Stimulated activated CD4-positive, alpha-beta T cell treated with anti-CD3 and anti-CD28 coated beads, TNF-alpha, amount 100 ng/mL, for 24 hours (primary cell): ENCODE measurements at regions not wholly inside any gene's neighbourhood (a gene's known extent, or its start where the extent isn't known, plus 50 kb on each side); places are given as distances from the start of the nearest gene placed in this dataset.

ENCODE experiments used
- DNase-seq, 3 experiments: peaks; one replicate each; pipeline ENCODE4 v3.0.0-alpha.2; 2020; ENCODE audit warnings: low read depth in 3 of 3

DNA sequence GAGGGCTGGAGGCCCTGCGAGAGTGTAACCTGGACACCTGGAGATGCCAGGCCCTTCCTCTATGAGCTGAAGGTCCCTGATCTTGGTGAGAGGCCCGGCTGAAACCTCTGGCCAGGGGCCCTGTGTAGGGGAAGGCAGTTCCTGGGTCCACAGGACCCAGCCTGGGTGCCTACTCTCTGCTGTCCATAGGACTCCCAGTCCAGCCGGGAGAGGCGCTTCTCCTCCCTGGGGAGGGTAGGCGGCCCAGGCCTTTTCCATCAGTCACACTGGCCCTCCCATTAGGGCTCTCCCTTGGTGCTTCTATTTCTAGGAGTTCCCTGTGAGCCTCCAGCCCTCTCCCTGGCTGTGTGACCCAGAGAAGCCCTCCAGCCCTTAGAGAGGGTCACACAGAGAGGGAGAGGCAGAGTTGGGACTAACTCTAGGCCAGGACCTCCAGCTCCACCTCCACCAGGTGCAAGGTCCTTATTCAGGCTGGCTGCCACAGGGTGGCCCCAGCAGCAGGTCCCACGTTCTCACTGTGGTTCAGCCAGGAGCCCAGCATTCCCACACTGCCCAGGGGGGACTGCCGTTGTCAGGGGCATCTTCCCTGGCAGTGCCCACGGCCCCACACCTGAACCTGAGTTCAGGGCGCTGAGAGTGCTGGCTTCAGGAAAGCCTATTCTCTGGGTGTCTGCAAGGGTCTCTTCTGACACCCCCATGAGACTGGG is 146.8 kb downstream of the SMAD6 start:
- DNase-seq = no peak

- DNase-seq = no peak
These were observed 147.3 kb downstream of the SMAD6 start for GRCh38 chr15:66849393-66849745.

- DNase-seq = no peak
These were observed 147.7 kb downstream of the SMAD6 start for GRCh38 chr15:66849746-66850077.

GRCh38 chr15:66850078-66850991 is 148.3 kb downstream of the SMAD6 start:
- no peak for DNase-seq

DNA sequence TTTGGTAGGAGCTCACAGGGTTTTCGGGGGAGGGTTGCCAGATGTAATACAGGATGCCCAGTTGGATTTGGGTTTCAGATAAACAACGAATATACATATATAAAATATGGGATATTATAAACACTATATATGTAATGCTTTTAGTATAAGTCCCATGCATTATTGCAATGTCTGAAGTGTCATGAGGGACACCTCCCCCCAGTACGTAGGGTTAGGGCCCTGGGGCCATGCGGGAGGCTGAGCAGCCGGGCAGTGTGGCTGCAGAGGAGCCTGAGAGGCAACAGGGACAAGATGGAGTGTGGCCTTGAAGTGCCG is 148.9 kb downstream of the SMAD6 start:
- no peak for DNase-seq

GRCh38 chr15:66851311-66852063 is 149.5 kb downstream of the SMAD6 start:
- DNase-seq = peak; percentile 56 to 79 (median 62)

GRCh38 chr15:66852064-66852905 is 150.2 kb downstream of the SMAD6 start:
- DNase-seq = no peak

- DNase-seq = no peak
These were observed 152.3 kb downstream of the SMAD6 start for GRCh38 chr15:66854012-66854965.

DNA sequence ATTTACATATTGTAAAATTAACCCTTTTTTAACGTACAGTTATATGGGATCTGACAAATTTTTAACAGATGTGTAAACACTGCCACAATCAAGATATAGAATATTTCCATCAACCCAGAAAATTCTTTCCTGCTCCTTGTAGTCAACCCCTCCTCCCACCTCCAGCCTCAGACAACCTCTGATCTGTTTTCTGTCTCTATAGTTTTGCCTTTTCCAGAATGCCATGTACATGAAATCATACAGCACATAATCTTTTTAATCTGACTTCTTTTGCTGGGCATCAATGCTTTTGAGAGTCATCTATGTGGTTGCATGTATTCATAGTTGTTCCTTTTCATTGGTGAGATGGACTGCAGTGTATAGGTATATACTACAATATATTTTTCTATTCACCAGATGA is 153.0 kb downstream of the SMAD6 start:
- DNase-seq = no peak

- no peak for DNase-seq
These were observed 155.7 kb downstream of the SMAD6 start for GRCh38 chr15:66857694-66858093.

DNA sequence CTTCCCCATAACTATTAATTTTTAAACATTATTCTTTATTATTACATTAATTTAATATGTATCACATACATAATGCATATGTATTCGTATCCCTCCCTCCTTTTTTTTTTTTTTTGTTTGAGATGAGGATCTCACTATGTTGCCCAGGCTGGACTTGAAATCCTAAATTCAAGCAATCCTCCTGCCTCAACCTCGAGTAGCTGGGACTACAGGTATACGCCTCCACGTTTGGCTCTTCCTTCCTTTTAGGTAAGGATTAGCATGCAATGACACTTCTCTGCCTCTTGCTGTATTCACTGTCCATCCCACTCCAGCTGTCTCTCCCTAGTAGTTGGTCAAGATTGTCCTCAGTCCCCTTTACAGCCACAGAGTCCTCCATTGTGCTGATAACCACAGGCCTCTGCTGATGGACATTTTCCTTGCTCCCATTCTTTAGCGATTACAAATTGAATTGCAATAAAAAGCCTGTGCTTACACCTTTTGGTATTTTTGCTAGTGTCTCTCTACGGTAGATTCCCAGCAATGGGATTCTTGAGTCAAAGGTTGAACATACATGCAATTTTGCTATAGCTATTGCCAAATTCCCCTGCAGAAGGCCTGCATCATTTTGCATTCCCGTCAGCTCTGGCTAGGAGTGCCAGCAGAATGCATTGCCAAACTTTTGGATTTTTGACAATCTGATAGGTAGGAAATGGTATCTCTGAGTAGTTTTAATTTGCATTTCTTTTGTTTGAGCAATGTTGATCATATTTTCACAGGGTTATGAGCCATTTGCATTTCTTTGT is 156.6 kb downstream of the SMAD6 start:
- no peak for DNase-seq

GRCh38 chr15:66859688-66860253 is 157.7 kb downstream of the SMAD6 start:
- DNase-seq = no peak

- no peak for DNase-seq
These were observed 158.8 kb downstream of the SMAD6 start for GRCh38 chr15:66860844-66861243.

DNA sequence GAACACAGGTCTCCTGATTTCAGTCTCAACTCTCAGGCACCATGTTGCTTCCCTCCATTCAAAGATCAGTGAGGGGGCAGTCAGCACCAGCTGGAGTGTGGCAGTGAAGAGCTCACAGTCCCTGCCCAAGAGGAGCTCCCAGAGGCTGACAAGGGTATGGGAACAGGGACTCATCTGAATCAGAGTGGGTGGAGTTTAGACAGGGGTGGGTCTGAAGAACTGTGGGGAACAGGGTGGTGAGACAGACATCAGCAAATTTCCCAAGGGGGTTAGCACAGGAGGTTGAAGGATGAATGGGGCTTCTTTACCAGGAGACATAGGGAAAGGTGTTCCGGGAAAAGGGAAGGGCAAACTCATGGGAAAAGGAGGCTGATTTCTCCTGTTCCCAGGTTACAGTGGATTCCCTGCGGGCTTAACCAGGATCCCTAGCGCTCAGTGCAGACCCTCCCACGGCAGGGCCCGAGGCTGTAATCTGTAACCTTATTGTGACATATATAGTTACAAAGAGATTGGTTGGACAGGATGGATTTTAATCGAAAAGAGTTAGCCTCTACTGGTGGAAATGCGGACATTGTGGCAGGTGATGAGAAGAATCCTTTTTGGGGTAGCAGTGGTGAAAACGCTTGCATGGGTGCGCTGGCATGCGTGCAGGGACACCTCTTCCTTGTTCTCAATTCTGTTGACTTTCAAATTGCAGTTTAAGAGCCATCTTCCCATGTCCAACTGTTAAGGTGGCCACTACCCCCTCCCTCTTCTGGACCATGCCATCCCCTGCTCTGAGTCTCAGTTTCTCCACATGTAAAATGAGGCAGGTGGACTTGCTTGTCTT is 160.3 kb downstream of the SMAD6 start:
- DNase-seq = no peak

DNA sequence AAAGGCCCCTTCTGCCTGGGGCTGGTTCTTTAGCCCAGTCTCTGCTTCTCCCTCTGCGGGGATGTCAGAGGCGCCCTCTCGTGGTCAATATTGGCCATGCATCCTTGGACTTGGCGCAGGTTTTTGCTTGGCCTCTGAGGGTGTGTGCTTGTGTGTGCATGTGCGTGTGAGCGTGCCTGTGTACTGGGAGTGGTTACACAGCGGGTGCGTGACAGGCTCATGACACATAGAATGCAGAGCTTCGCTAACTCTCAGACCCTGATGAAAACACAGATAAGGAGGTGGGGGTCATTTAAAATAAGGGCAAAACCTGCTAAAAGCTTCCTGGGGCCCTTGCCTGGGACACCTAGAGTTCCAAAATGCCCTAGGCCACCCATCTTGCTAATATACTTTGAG is 160.9 kb downstream of the SMAD6 start:
- DNase-seq = peak; percentile 51 to 74 (median 57)

DNA sequence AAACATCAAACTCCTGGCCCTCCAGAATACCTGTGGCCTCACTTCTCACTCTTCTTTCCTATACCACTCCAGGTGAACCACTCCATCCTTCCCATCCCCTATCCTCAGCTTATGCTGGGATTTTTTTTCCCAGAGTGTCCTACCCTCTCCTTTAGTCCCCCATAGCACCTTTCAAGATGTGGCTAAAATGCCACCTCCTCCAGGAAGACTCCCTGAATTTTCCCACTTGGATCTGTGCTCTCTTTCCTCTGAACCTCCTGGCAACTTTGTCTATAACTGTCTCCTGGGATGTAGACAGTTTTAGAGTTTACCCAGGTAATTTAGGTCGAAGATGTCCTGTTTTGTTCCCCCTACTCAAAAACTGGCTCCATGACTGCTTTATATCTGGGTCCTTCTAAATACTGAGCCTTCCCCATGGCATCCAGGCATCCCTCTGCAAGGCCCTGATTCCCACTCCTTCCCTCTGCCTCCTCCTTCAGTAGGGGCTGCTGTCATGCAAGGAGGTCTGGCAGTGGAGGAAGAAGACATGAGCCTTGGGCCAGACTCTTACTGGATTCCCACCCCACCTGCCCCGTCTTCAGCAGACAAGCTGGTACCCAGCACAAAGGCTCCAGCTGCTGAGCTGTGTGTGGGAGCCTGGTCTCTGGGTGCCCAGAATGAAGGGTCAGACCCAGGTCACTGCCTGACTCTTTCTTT is 161.5 kb downstream of the SMAD6 start:
- DNase-seq = no peak

GRCh38 chr15:66864086-66864830 is 162.2 kb downstream of the SMAD6 start:
- DNase-seq = no peak
